Hepatocyte (in vitro differentiated cells): ENCODE measurements at regions not wholly inside any gene's neighbourhood (a gene's known extent, or its start where the extent isn't known, plus 50 kb on each side); places are given as distances from the start of the nearest gene placed in this dataset.

Source experiments
- DNase-seq: peaks from one replicate; pipeline ENCODE4 v3.0.0-alpha.2; 2016; ENCODE audit warnings: low spot score
- H2AFZ ChIP-seq: fragments of 200-600 bp; sonication (generic); 2 replicates; pipeline ENCODE4 v1.6.0; 2016; ENCODE audit warnings: antibody characterized with exemption, mild to moderate bottlenecking
- H3K27ac ChIP-seq: fragments of 200-600 bp; sonication (generic); 2 replicates; pipeline ENCODE4 v1.5.1; 2016; ENCODE audit warnings: mild to moderate bottlenecking
- H3K27me3 ChIP-seq: fragments of 200-600 bp; sonication (generic); 2 replicates; pipeline ENCODE4 v1.6.1; 2016
- H3K36me3 ChIP-seq: fragments of 200-600 bp; sonication (generic); replicated peaks from 2 replicates; pipeline ENCODE4 v1.5.1; 2016; ENCODE audit warnings: low read depth; ENCODE audit not compliant: insufficient read depth
- H3K4me1 ChIP-seq: fragments of 200-600 bp; sonication (generic); 2 replicates; pipeline ENCODE4 v1.5.1; 2016; ENCODE audit warnings: mild to moderate bottlenecking, moderate library complexity; ENCODE audit not compliant: insufficient read depth
- H3K4me2 ChIP-seq: fragments of 200-600 bp; sonication (generic); 2 replicates; pipeline ENCODE4 v1.6.0; 2016
- H3K4me3 ChIP-seq: fragments of 200-600 bp; sonication (generic); 2 replicates; pipeline ENCODE4 v1.5.1; 2016; ENCODE audit warnings: mild to moderate bottlenecking
- H3K79me2 ChIP-seq: fragments of 200-600 bp; sonication (generic); 2 replicates; pipeline ENCODE4 v1.6.0; 2017; ENCODE audit warnings: mild to moderate bottlenecking
- H3K9me2 ChIP-seq: fragments of 200-600 bp; sonication (generic); replicated peaks from 2 replicates; pipeline ENCODE4 v1.6.0; 2017; ENCODE audit warnings: mild to moderate bottlenecking; ENCODE audit not compliant: insufficient read depth
- H3K9me3 ChIP-seq: fragments of 200-600 bp; sonication (generic); 2 replicates; pipeline ENCODE4 v1.5.1; 2016; ENCODE audit warnings: low read depth, mild to moderate bottlenecking
- H4K20me1 ChIP-seq: fragments of 200-600 bp; sonication (generic); 2 replicates; pipeline ENCODE4 v1.6.0; 2016; ENCODE audit warnings: mild to moderate bottlenecking; ENCODE audit not compliant: insufficient read depth, poor library complexity, severe bottlenecking
- EZH2 ChIP-seq: fragments of 200-600 bp; sonication (generic); IDR thresholded peaks from 2 replicates; pipeline ENCODE4 v1.6.1; 2016; ENCODE audit warnings: antibody characterized with exemption, mild to moderate bottlenecking, borderline replicate concordance
- EZH2phosphoT487 ChIP-seq: fragments of 200-600 bp; sonication (generic); IDR thresholded peaks from one replicate; pipeline ENCODE4 v1.6.1; 2018; ENCODE audit warnings: antibody characterized with exemption, mild to moderate bottlenecking, low read depth, moderate library complexity; ENCODE audit not compliant: unreplicated experiment, severe bottlenecking
- WGBS: methylation state at CpG from one replicate; pipeline ENCODE4 v1.1.6; 2016; ENCODE audit warnings: low lambda C conversion rate; ENCODE audit errors: missing lambda C conversion rate; 5-methylcytosine and 5-hydroxymethylcytosine counted together
- TF ChIP-seq, protein P1 (sequence below): fragments of 200-600 bp; sonication (generic); IDR thresholded peaks from 2 replicates; pipeline ENCODE4 v1.5.1; 2016; ENCODE audit warnings: antibody characterized with exemption, mild to moderate bottlenecking; ENCODE audit not compliant: poor library complexity

DNA sequence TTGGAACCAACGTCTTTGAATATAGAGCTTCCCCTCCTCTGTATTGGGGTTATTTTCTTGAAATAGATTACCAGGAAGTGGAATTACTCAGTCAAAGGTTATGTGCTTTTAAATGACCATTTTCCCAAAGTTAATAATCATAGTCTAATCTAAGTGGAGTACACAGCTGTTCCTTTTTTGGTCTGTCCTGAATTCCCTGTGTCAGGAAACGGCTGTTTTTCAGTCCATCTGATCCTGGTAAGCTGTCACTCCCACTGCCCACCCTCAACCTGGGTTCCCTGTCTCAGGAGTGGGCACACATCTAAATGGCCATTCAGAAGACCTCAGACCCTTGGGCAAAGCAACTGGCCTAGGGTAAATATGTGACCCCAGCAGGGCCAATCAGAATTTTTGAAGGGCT lies 57.6 kb upstream of the KSR1 start:
- Histone ChIP-seq H3K27ac (no peak overlapping the region), H2AFZ (no peak overlapping the region), H3K4me1 (no peaks in the 10 kb centered on the region), H4K20me1 (no peaks in the 10 kb centered on the region), H3K4me2 (no peak overlapping the region), H3K4me3 (no peak overlapping the region), H3K27me3 (no peaks in the 10 kb centered on the region), H3K79me2 (no peaks in the 10 kb centered on the region), H3K9me3 (no peaks in the 10 kb centered on the region), H3K36me3 (no peaks in the 10 kb centered on the region), H3K9me2 (no peaks in the 10 kb centered on the region)
- TF ChIP-seq, protein P1, sequence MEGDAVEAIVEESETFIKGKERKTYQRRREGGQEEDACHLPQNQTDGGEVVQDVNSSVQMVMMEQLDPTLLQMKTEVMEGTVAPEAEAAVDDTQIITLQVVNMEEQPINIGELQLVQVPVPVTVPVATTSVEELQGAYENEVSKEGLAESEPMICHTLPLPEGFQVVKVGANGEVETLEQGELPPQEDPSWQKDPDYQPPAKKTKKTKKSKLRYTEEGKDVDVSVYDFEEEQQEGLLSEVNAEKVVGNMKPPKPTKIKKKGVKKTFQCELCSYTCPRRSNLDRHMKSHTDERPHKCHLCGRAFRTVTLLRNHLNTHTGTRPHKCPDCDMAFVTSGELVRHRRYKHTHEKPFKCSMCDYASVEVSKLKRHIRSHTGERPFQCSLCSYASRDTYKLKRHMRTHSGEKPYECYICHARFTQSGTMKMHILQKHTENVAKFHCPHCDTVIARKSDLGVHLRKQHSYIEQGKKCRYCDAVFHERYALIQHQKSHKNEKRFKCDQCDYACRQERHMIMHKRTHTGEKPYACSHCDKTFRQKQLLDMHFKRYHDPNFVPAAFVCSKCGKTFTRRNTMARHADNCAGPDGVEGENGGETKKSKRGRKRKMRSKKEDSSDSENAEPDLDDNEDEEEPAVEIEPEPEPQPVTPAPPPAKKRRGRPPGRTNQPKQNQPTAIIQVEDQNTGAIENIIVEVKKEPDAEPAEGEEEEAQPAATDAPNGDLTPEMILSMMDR = no peak
- TF ChIP-seq EZH2 (no peak), EZH2phosphoT487 (no peak)
- 73% methylated on average over 2 of the region's 2 CpGs for WGBS
- no peak for DNase-seq

DNA sequence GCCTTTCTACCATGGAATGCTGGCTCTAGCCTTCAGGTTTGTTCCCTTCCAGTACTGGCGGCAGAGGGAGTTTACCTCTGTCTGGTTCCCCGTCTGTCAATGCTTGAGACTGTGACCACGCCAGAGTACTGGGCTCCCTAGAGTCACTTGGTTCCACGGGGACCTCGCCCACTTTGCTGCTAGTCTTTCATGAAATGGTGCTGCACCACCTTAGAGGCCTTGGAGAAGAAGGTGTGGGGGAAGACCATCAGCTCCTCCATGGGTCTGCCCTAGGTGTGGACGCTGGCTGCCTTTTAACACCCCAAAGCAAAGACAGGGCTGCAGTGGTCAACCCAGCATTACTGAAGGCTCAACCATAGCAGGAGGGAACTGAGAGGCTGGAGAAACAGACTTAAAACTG lies 55.3 kb upstream of the KSR1 start:
- Histone ChIP-seq H3K4me1 (no peaks in the 10 kb centered on the region), H4K20me1 (no peaks in the 10 kb centered on the region), H3K4me2 (no peak overlapping the region), H3K27ac (no peak overlapping the region), H3K9me2 (no peaks in the 10 kb centered on the region), H2AFZ (no peak overlapping the region), H3K79me2 (no peaks in the 10 kb centered on the region), H3K27me3 (no peaks in the 10 kb centered on the region), H3K4me3 (no peak overlapping the region), H3K36me3 (no peaks in the 10 kb centered on the region), H3K9me3 (no peaks in the 10 kb centered on the region)
- WGBS = 89% methylated on average over 6 of the region's 6 CpGs
- TF ChIP-seq, protein P1 = no peak
- no peak for TF ChIP-seq EZH2phosphoT487
- no peak for DNase-seq

DNA sequence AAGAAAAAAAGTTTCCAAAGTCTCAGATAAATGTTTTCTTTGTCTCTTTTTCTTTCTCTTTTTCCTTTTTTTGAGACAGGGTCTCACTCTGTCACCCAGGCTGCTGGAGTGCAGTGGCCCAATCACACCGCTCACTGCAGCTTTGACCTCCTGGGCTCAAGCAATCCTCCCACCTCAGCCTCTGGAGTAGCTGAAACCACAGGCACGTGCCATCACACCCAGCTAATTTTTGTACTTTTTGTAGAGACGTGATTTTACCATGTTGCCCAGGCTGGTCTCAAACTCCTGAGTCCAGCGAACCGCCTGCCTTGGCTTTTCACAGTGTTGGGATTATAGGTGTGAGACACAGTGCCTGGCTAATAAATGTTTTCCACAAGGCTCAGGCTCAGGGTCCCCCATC lies 53.3 kb upstream of the KSR1 start:
- Histone ChIP-seq H3K36me3 (no peaks in the 10 kb centered on the region), H2AFZ (no peak overlapping the region), H3K9me2 (no peaks in the 10 kb centered on the region), H3K27me3 (no peaks in the 10 kb centered on the region), H3K4me1 (peaks cover 2% of the 10 kb centered on the region), H3K4me3 (no peak overlapping the region), H3K4me2 (no peak overlapping the region), H3K79me2 (no peaks in the 10 kb centered on the region), H3K9me3 (no peaks in the 10 kb centered on the region), H4K20me1 (no peaks in the 10 kb centered on the region), H3K27ac (no peak overlapping the region)
- TF ChIP-seq, protein P1 = no peak
- TF ChIP-seq EZH2 (no peak), EZH2phosphoT487 (no peak)
- WGBS = 92% methylated on average over 5 of the region's 5 CpGs
- DNase-seq = no peak

DNA sequence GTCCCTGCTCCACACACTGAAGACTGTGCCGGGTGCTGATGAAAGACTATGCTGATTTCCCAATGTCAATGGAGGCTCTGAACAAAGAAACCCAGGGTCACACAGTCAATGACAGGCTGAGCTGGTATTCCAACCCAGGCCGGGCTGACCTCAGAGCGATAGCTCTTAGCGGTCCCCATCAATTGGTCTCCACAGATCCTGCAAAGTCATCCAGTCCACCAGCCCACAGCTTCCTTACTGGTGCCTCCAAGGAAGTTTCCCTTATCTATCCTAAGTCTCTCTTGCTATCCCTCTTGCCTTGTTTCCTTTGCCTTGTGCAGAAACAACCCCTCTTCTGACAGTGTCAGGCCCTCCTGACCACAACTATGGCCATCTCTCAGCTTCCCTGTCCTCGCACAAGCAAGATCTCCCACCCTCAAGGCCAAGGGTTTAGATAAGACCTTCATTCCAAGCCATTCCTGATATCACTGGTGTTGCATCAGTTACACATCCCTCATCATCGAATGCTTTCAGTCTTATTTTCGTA lies 52.7 kb upstream of the KSR1 start:
- no peak for DNase-seq
- WGBS = 88% methylated on average over 7 of the region's 7 CpGs
- no peak overlapping the region for H2AFZ ChIP-seq
- H3K79me2 ChIP-seq = no peaks in the 10 kb centered on the region
- no peak overlapping the region for H3K27ac ChIP-seq
- H3K9me3 ChIP-seq = no peaks in the 10 kb centered on the region
- H3K9me2 ChIP-seq = no peaks in the 10 kb centered on the region
- H3K4me3 ChIP-seq = no peak overlapping the region
- peaks cover 7% of the 10 kb centered on the region for H3K4me1 ChIP-seq
- no peaks in the 10 kb centered on the region for H4K20me1 ChIP-seq
- no peaks in the 10 kb centered on the region for H3K27me3 ChIP-seq
- no peak overlapping the region for H3K4me2 ChIP-seq
- TF ChIP-seq EZH2 (no peak), EZH2phosphoT487 (no peak)
- TF ChIP-seq, protein P1 = no peak
- H3K36me3 ChIP-seq = no peaks in the 10 kb centered on the region
